Pancreas (tissue), 10 donors: ENCODE measurements at regions not wholly inside any gene's neighbourhood (a gene's known extent, or its start where the extent isn't known, plus 50 kb on each side); places are given as distances from the start of the nearest gene placed in this dataset.

Experiments
- ATAC-seq, 4 donors: fragments of 200-7000 bp; cut with Tn5 transposase; one replicate each; pipeline versions ENCODE4 v1.8.0 to v1.9.1; 2020; ENCODE audit warnings: mild to moderate bottlenecking in 4 of 4, moderate library complexity in 4 of 4
- DNase-seq, 6 donors: peaks; one replicate each; pipeline ENCODE4 v3.0.0-alpha.2; 2020
- FAIRE-seq: peaks from 2 replicates; lab custom pipeline; 2012; peaks lifted over from hg19 to GRCh38; lab: Jason Lieb, UNC
- H3K27ac ChIP-seq, 4 donors: fragments of 200-600 bp; sonication (generic); 1 replicate in 3 of 4; 2 replicates in 1 of 4; pipeline versions ENCODE4 v1.5.0 to v1.8.0; 2020
- H3K27me3 ChIP-seq, 4 donors: fragments of 200-600 bp; one replicate each; pipeline ENCODE4 v1.8.0; 2021
- H3K36me3 ChIP-seq, 3 donors: fragments of 200-600 bp; sonication (generic) in 1 of 3; one replicate each; pipeline versions ENCODE4 v1.5.0 to v1.8.0; 2020 to 2021
- H3K4me1 ChIP-seq, 3 donors: fragments of 200-600 bp; one replicate each; pipeline ENCODE4 v1.8.0; 2021
- H3K4me3 ChIP-seq, 4 donors: fragments of 200-600 bp; sonication (generic) in 2 of 4; one replicate each; pipeline versions ENCODE4 v1.5.0 to v1.8.0; 2020 to 2021
- H3K9me3 ChIP-seq, 4 donors: fragments of 200-600 bp; one replicate each; pipeline ENCODE4 v1.8.0; 2021
- CTCF ChIP-seq, 4 donors: fragments of 200-600 bp; sonication (generic) in 3 of 4; IDR thresholded peaks; one replicate each; pipeline versions ENCODE4 v1.5.0 to v1.8.0; 2021; ENCODE audit warnings: antibody characterized with exemption in 4 of 4
- WGBS, 2 donors: extraction: QIAGEN DNeasy Blood & Tissue Kit; methylation state at CpG; one replicate each; pipeline ENCODE4 v1.1.7; 2013; 5-methylcytosine and 5-hydroxymethylcytosine counted together
- intact Hi-C, 3 donors: fragments of 100-400 bp; cut with DNase I; formaldehyde crosslinking; loops; one replicate each; pipeline versions ENCODE4 v1.11.1 to v1.14.2; 2022
- donor health status: healthy with polysubstance abuse.
- donor health status: DM: no; HTN: no; CAD: no; lungs with moderate emphysema.
- donor health status: DM: no; HTN: no; CAD: no.
- donor health status: control.
- donor health status: control.
- donor health status: Bipolar disorder and iron deficiency.
- donor health status: DM: yes; HTN: yes; CAD: no.
- donor health status: DM: no; HTN: no; CAD: no.
- donor health status: DM: no; HTN: no; CAD: no.
- donor health status: DM: yes; HTN: yes; CAD: no.

- Histone ChIP-seq H3K9me3 (no peaks in the 10 kb centered on the region), H3K4me3 (no peak overlapping the region), H3K27ac (no peak overlapping the region), H3K27me3 (no peaks in the 10 kb centered on the region), H3K36me3 (no peaks in the 10 kb centered on the region), H3K4me1 (no peaks in the 10 kb centered on the region)
- DNase-seq (no peak), FAIRE-seq (no peak), ATAC-seq (no peak)
- 77 to 81% methylated on average over 12 of the region's 12 CpGs for WGBS, 2 donors
- no peak for TF ChIP-seq CTCF (IDR thresholded peaks at IDR 0.05)
- intact Hi-C loops, result no loop called here
Observed at GRCh38 chr3:28844298-28845005, 436.4 kb upstream of the RBMS3 start.

GRCh38 chr3:28845006-28845324 is 435.9 kb upstream of the RBMS3 start:
- WGBS, 2 donors, result 70 to 80% methylated on average over 4 of the region's 4 CpGs
- FAIRE-seq, result no peak
- Histone ChIP-seq H3K27ac (no peak overlapping the region), H3K4me1 (no peaks in the 10 kb centered on the region), H3K9me3 (no peaks in the 10 kb centered on the region), H3K36me3 (no peaks in the 10 kb centered on the region), H3K27me3 (no peaks in the 10 kb centered on the region), H3K4me3 (no peak overlapping the region)
- no peak for DNase-seq
- intact Hi-C loops, result no loop called here
- no peak for ATAC-seq
- no peak for TF ChIP-seq CTCF (IDR thresholded peaks at IDR 0.05)

- intact Hi-C loops, result loop anchor here in 1 of 3 donors (2.0 kb wide), 1 partner anchor 28 kb away; no protein-coding TSS in a partner anchor
- ATAC-seq (no peak), FAIRE-seq (no peak), DNase-seq (no peak)
- no peaks in the 10 kb centered on the region for H3K9me3 ChIP-seq
- H3K27ac ChIP-seq, result no peak overlapping the region
- no peaks in the 10 kb centered on the region for H3K36me3 ChIP-seq
- H3K4me1 ChIP-seq, result no peaks in the 10 kb centered on the region
- no peak for TF ChIP-seq CTCF (IDR thresholded peaks at IDR 0.05)
- 66 to 73% methylated on average over 14 of the region's 14 CpGs for WGBS, 2 donors
- no peak overlapping the region for H3K4me3 ChIP-seq
- no peaks in the 10 kb centered on the region for H3K27me3 ChIP-seq
Observed at GRCh38 chr3:28846971-28847478, 433.8 kb upstream of the RBMS3 start.

DNA sequence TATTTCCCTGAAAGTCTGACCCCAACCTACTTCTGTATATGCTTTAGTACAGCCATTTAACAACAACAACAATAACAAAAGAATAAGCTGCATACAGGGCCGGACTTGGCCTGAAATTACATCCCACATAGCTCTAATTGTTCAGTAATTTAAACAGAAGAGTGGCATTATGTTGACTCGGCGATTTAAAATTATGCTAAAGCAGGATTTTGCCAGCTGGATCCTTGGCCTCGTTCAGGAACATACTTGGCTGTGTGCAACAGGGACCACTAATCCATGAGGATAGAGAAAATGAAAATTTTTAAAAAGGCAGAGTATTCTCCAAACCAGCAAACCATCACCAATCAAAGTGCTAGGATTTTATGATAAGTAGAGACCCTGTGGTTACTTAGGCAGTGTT is 433.1 kb upstream of the RBMS3 start:
- Histone ChIP-seq H3K4me3 (no peak overlapping the region), H3K27me3 (no peaks in the 10 kb centered on the region), H3K4me1 (no peaks in the 10 kb centered on the region), H3K27ac (no peak overlapping the region), H3K9me3 (no peaks in the 10 kb centered on the region), H3K36me3 (no peaks in the 10 kb centered on the region)
- DNase-seq (no peak), FAIRE-seq (no peak), ATAC-seq (no peak)
- intact Hi-C loops, result loop anchor here in 1 of 3 donors (2.0 kb wide), 1 partner anchor 27 kb away; no protein-coding TSS in a partner anchor
- 64 to 65% methylated on average over 4 of the region's 4 CpGs for WGBS, 2 donors
- no peak for TF ChIP-seq CTCF (IDR thresholded peaks at IDR 0.05)

DNA sequence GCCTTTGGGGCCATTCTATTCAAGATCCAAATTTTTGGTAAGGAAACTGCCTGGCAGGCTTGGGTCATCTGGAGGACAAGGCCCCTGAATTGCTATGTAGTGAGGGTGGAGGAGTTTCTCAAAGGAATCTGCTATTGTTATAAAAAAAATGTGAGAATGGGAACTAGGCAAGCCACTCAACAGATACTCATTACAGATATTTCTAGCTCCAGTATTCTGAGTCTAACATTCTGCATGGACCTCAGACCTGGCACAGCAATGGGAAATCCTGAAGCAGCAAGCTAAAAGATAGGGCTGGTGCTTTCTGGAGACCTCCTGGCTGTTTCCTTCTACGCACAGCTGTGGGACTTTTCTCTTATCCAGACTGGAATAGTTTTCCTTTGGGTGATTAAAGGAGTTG is 430.7 kb upstream of the RBMS3 start:
- ATAC-seq, result no peak
- Histone ChIP-seq H3K9me3 (no peaks in the 10 kb centered on the region), H3K27me3 (no peaks in the 10 kb centered on the region), H3K27ac (no peak overlapping the region), H3K4me3 (no peak overlapping the region), H3K4me1 (no peaks in the 10 kb centered on the region), H3K36me3 (no peaks in the 10 kb centered on the region)
- 86 to 91% methylated on average over 1 of the region's 1 CpG for WGBS, 2 donors
- no peak for FAIRE-seq
- intact Hi-C loops, result no loop called here
- no peak for TF ChIP-seq CTCF (IDR thresholded peaks at IDR 0.05)
- DNase-seq, result no peak
